ENCODE measurements at regions not wholly inside any gene's neighbourhood (a gene's known extent, or its start where the extent isn't known, plus 50 kb on each side); places are given as distances from the start of the nearest gene placed in this dataset.

- TF ChIP-seq TAF1 (IDR thresholded peaks at IDR 0.05; ENCODE audit: borderline replicate concordance, low read depth, low read length) (no peak), POLR2A (IDR thresholded peaks at IDR 0.05; ENCODE audit: low read depth, low read length) (no peak)
Observed at GRCh38 chr10:89092981-89093380, 102.4 kb downstream of the FAS start.
